Hematopoietic multipotent progenitor cell (in vitro differentiated cells): ENCODE measurements at regions not wholly inside any gene's neighbourhood (a gene's known extent, or its start where the extent isn't known, plus 50 kb on each side); places are given as distances from the start of the nearest gene placed in this dataset.
"Not testable (repeated sequence)": the region's sequence is repeated elsewhere in the genome, so short reads cannot be mapped to it uniquely, and the experiment has no call there.

Experiments
- DNase-seq, 3 donors: peaks; one replicate each; pipeline ENCODE4 v3.0.0-alpha.2; 2011 to 2015; ENCODE audit warnings: low read depth in 2 of 3, low spot score in 2 of 3

DNA sequence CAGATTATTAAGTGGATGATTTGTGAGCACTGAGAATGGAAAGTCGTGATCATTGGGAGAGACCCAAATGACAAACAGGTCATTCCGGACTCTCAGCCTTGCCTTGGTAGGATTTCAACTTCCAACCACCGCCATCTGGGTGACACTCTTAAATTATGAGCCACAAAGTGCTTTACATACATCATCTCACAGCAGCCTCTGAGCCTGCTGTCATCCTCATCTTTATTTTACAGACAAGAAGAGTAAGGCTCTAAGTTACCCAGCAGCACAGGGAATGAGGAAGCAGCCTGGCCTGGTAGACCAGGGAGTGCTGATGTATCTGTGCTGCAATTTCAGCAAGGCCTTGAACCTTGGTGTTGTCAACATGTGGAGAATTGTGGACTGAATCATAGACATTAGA lies 105.8 kb upstream of the TRIM2 start:
- no peak for DNase-seq

DNA sequence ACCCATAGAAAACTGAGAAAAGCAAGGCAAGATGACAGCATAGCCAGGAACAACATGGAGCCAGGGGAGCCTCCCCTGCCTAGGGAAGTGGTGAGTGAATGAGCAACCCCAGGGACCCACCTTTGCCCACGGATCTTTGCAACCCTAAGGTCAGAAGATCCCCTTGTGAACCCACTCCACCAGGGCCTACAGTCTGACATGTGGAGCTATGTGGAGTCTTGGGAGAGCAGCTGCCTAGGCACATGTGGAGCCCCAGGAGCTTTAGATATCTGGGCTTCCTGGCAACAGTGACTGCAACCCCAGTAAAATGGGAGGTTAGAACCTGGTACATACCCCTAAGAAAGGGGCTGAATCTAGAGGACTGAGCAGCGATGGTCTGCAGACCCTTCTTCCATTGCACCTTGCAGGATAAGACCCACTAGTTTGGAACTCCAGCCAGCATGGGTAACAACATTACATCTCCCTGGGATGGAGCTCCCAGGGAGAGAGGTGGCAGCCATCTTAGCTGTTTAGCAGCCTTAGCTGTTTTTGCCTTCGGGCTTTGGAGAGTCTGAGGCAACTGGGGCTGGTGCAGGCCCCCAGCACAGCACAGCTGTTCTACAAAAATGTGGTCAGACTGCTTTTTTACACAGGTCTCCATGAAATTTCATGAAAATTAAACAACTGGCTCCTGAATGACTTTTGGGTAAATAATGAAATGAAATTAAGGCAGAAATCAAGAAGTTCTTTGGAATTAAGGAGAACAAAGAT lies 104.7 kb upstream of the TRIM2 start:
- DNase-seq: no peak

DNA sequence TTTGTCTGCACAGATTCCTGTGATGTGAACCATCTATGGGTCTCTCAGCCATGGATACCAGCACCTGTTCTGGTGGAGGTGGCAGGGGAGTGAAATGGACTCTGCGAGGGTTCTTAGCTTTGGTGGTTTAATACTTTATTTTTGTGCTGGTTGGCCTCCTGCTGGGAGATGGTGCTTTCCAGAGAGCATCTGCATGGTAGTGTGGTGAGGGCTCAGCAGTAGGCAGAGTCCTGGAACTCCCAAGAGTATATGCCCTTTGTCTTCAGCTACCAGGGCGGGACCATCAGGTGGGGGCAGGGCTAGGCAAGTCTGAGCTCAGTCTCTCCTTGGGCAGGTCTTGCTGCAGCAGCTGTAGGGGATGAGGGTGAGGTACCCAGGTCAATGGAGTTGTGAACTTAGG lies 97.5 kb upstream of the TRIM2 start:
- not testable (repeated sequence) for DNase-seq

DNA sequence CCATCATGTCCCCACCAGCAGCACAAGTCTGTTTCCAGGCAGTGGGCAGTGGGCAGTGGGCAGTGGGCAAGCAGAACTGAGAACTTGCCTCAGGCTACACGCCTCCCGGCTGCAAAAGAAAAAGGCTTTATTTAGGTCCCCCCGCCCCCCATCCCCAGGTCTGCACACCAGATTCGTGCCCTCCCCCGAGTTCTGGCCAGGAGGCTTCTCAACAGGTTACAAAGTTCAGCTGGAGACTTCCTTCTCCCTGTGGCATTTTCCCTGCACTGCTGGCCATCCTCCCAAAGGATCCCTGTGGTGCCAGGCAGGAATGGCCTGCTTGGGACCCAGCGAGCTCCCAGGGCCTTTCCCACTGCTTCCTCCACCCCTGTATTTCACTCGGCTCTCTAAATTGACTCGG lies 97.0 kb upstream of the TRIM2 start:
- no peak for DNase-seq

DNA sequence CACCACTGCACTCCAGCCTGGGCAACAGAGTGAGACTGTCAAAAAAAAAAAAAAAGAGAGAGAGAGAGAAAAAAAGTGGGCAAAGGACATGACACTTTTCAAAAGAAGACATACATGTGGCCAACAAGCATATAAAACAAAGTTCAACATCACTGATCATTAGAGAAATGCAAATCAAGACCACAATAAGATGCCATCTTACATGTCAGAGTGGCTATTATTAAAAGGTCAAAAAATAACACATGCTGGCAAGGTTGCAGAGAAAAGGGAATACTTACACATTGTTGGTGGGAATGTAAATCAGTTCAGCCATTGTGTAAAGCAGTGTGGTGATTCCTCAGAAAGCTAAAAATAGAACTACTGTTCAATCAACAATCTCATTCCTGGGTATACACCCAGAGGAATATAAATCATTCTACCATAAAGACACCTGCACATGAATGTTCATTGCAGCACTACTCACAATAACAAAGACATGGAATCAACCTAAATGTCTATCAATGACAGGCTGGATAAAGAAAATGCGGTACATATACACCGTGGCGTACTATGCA lies 94.9 kb upstream of the TRIM2 start:
- no peak for DNase-seq

DNA sequence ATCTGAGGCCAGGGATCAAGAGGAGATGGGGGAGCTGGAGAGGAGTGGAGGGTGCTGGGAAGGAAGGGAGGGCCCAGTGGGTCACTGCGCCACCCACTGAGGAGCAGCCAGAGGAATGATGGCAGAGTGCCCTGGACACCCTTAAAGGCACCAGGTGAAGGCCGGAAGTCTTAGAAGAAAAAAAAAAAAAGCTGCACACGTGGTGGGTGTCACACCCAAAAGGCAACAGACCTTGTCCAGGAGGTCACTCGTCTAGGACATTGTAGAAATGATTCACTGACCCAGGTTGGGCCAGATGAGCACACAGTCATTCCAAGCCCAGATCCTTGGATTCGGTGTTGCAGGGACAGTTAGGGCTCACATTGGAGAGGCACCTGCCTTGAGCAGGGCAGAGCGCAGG lies 93.5 kb upstream of the TRIM2 start:
- DNase-seq: no peak

DNA sequence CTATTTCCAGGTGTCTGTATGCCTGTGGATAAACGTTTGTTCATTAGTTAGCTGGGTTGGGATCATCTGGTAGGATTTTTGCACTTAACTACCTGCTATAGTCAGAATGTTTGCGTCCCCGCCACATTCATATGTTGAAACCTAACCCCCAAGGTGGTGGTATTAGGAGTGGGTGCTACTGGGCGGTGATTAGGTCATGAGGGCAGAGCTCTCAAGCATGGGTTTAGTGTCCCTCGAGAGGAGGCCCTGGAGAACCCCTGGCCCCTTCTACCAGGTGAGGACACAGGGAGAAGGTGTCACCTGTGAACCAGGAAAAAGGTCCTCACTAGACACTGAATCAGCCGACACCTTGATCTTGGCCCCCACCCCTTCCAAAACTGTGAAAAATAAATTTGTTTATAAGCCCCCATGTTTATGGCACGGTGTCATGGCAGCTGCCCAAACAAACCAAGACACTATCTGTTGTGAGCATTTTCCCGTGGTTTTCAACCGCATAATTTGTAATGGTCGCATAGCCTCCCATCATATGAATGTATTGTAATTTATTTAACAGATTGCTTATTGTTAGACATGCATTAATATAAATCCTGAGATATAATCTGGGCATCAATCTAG lies 92.7 kb upstream of the TRIM2 start:
- no peak for DNase-seq

DNA sequence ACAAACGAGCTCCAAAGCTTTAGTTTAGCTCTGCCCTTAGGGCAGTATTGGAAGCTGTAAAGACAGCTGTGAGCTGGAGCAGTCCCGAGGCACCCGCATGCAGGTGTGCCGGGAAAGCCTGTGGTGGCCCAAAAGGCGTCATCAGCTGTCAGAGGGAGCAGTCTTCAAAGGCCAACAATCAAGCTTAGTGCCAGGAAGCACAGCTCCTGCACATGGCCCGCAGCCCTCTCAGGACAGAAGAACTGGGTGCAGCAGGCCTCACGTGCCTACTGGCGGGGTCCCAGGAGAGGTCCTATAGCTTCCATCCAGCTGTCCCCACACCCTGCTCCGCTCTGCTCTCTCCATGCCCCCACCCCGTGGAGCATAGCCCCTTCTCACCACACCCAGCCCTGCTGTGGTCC lies 92.2 kb upstream of the TRIM2 start:
- no peak for DNase-seq

DNA sequence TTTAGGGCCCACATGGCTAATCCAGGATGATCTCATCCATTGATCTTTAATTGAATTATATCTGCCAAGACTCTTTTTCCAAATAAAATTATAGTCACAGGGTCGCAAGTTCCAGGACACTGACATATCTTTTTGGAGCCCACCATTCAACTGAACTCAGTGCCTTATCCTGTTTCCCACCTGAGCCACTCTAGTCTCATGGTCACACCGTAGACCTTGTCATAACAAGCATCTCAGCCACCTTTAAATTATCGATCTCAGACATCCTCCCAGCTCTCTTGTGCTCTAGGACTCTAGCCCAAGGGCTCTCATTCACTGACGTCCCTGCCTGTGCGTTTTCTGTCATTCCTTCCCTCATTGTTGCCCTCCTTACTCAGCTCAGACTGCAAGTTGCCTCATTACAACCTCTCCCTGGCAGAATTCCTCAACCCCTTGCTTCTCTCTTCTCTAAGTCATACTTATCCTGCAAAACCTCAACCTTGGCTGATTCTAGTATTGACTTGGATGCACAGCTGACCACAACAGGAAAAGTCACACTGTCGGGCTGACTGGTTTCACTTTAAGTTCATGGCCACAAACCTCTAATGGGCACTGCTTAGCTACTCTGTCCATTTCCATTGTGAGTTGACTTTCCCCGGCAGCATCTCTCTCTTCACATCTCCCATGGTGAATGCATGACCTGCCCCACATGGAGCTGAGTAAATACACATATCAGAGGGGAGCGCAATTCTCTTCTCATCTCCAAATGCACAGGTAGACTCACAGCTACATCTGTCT lies 91.0 kb upstream of the TRIM2 start:
- no peak for DNase-seq

DNA sequence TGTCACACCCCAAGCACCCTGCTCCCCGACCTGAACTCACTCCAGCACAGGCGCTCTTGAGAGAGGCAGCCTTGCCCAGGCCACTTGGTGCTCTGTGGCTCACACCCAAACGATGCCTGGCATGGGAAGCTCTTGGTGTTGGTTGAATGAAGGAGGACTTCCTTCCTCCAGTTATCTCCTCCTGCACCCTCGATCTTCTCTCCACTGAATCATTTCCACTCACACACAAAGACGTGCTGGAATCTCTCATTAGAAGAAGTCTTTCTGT lies 90.5 kb upstream of the TRIM2 start:
- no peak for DNase-seq

DNA sequence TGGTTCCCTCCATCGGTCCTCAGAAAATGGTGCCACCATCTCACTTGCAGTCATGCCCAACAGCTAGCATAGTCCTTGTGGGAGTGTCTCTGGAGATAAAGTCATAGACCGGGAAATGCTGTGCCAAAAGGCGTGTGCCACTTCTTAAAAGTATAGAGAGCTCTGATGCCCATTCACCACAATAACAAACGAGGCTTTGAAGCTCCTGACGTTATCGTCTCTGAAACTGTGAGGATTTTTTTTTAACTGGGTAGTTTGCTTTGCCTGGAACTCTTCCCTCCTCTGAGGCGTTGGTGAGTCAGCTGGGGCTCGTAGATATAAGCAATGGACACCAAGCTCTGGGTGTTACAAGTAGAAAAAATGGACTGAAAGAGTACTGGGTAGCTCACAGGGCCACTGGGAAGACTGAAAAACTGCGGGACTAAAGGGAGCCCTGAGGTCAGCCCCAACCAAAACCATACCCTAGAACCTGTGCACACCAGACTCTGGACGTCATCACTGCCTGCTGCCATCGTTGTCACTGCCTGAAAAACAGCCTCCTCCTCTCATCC lies 89.4 kb upstream of the TRIM2 start:
- DNase-seq: peak in 1 of 3 donors; percentile 53

DNA sequence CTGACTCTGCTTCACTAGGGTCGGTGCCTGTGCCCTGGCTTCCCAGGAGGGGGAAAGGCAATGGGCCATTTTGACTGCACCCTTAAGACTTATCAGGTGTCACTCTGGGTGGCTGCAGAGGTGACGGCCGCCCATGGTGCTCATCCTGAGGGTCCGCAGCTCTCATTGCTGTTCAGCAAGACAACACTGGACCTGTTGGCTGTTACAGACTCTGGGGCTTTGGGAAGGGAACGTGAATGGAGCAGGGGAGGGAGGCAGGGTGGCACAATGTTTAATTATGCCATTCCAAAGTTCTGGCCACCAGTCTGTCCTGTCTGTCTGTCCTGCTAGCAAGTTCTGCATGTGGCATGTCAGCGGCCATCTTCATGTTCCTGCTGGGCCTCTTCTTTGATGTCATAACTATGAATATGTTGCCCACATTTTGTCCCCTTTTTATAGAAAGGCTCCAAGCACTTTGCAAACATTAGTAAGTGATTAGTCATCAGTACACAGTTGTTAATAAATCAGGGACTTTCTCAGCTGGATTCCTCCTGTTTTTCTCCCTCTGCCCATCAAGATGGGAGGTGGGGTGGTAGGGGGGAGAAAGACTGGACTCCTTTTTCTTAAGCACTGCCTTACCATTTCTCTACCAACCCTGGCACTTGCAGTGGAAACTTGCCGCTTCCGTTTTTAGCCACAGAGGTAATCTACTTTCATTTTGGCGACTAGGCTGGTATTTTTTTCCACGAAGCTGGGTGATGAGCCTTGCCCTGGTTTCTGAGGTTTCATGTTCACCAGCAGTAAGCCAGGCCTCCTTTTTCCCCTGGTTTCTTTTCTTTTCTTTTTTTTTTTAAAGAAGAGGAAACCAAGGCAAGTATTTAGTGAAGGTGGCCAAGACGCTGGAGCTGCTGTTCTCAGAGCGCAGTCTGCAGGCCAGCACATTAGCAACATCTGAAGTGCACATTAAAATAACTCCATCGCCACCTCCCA lies 88.6 kb upstream of the TRIM2 start:
- DNase-seq: peak; percentile 58 to 93 (median 75)

DNA sequence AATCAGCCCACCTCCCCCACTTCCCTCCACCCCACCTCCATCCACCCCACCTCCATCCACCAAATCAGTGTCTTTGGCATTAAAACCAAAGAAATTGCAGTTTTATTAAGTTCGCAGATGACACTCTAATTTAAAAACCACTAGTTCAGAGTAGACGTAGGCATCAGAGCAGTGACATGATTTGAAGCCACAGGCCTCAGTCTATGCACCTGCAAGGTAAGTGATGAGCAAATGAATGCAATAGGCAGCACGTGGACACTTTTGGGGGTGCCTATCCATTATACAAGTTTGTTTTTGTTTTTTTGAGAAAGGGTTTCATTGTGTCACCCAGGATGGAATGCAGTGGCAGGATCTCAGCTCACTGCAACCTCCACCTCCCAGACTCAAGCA lies 88.0 kb upstream of the TRIM2 start:
- no peak for DNase-seq

DNA sequence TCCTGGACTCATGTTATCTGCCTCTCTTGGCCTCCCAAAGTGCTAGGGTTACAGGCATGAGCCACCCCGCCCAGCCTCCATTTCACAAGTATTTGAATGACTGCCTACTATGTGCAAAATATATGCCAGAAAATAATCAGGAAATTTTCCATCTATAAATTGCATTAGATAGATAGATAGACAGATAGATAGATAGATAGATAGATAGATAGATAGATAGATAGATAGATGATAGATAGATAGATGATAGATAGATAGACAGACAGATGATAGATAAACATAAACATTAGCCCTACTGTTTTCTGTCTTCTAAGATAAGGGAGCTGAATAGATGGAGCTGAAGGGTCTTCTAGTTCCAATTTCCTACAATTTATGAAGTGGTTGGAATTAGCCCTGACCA lies 87.4 kb upstream of the TRIM2 start:
- DNase-seq: no peak

DNA sequence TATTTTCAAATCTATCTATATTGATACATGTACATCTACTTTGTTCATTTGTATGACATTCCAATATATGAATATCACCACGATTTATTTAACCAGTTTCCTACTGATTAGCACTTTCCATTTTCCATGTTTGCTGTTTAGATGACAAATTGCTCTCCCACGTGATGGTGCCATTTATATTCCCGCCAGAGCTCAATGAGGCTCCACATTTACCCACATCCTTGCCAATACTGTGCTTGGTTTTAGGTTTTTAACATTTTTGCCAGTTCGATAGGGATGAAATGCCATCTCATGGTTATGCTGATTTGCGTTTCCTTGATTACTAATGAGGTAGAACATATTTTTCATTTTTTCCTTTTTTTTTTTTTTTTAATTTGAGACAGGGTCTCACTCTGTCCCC lies 86.7 kb upstream of the TRIM2 start:
- no peak for DNase-seq

DNA sequence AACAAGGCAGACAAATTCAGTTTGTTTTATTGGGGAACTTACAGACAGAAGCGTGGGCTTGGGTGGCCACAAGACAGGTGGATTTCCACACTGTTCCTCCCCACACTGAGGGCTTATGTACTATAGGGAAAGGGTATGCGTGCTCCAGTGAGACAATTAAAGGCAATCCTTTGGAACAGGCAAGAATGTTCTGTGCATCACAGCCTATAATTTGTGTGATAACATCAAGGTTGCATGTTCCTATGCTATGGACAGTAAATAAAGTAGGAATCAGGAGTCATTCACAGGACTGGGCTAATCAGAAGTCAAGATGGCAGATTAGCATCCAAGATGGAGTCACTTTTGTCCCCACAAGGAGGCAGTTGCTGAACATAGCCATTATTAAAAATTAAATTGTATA lies 84.6 kb upstream of the TRIM2 start:
- no peak for DNase-seq

DNA sequence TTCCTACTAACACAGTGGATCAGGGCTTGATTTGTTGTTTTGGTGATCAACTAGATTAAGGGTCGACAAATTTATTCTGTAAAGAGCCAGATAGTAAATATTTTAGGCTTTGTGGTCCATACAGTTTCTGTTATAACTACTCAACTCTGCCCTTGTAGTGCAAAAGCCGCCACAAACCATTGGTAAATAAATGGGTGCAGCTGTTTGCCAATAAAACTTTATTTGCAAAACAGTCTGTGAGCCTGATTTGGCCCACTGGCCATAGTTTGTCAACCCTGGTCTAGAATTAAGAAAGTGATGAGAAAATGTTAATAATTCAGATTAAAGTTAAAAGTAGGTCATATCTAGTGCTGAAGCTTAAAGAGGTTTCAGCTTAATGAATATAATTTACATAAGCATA lies 84.0 kb upstream of the TRIM2 start:
- no peak for DNase-seq

DNA sequence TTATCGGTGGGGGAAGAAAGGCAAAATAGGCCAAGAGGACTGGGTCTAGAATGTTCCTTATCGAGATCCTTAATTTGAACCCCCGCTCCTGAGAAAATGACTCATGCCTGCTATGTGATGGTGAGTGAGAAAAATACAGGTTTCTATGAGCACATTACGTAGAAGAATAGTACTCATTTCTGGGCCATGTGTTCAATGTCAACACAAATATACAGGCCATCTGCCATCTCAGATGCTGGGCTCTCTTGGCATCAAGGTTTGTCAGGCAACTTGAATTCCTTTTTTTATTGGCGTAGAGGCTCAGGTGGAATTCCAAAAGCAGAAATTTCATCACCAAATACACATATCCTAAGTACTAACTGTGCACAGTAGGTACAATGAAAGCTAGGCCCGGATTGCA lies 81.4 kb upstream of the TRIM2 start:
- DNase-seq: no peak

DNA sequence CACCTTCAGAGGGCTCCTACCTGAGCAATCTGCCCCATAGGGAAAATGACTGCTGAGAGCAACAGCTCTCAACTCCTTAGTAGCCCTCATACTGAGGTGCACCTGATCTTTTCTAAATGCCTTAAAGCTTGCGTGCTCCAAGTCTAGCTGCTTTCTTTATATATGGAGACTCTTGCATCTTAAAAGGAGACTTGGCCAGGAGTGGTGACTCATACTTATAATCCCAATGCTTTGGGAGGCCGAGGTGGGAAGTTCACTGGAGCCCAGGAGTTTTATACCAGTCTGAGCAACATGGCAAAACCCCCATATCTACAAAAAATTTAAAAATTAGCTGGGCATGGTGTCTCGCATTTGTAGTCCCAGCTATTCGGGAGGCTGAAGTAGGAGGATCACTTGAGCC lies 78.1 kb upstream of the TRIM2 start:
- no peak for DNase-seq

DNA sequence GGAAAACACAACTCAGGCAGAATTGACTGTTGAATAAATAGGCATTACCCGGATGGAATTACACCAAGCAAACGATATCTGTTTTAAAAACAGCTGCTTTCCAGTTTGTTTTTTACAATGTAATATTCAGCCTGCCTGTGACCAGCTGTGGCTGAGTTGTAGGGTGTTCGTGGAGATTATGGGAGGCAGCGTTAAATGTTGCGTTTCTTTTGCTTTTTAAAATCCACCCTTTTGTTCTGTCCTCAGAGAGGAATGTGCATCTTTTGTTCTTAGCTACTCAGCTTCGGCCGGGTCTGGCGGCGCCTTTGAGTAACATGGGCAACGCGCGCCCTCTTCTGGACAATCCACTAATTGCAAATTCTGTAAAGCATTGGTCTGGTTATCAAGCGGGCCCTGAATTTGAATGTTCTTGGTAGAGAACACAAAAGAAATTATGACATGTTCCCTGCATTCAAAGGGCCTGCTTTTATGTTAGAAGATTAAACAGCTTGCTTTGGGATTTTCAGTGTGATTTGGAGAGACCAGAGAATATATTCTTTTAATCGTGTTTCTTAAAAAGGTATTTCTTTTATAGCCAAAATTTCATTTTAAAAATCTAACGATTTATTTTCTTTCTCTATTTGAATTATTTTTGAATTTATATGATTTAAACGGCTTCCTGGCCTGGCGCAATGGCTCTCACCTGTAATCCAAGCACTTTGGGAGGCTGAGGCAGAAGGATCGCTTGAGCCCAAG lies 76.3 kb upstream of the TRIM2 start:
- DNase-seq: peak; percentile 74 to 90 (median 80)
